SK-N-SH (cell line): ENCODE measurements at regions not wholly inside any gene's neighbourhood (a gene's known extent, or its start where the extent isn't known, plus 50 kb on each side); places are given as distances from the start of the nearest gene placed in this dataset.

Experiments used
- small RNA-seq, 7 experiments: library from RNA; depleted of rRNA; stranded (forward); fragments of <200 nt; gene quantifications; one replicate each; pipeline ENCODE3, GENCODE V24; 2012

Small RNA genes in the stretch of these regions (small RNA-seq; reads per million reads assigned to genes)
- gene RNU1-65P (0 to 1.1 (median 0) reads per million in 7 experiments), gene RNU6-129P (0 reads per million in 7 experiments), gene RNU6-478P (0 reads per million in 7 experiments)
